Prostate gland (tissue), 2 donors: ENCODE measurements at regions not wholly inside any gene's neighbourhood (a gene's known extent, or its start where the extent isn't known, plus 50 kb on each side); places are given as distances from the start of the nearest gene placed in this dataset.

Source experiments
- DNase-seq: peaks from one replicate; pipeline ENCODE4 v3.0.0-alpha.2; 2019; ENCODE audit warnings: low spot score
- H3K27ac ChIP-seq, 2 donors: fragments of 200-600 bp; sonication (generic); 2 replicates each; pipeline ENCODE4 v1.5.1; 2017 to 2019
- H3K27me3 ChIP-seq: fragments of 200-600 bp; sonication (generic); replicated peaks from 2 replicates; pipeline ENCODE4 v1.5.1; 2019; ENCODE audit not compliant: insufficient read depth
- H3K36me3 ChIP-seq, 2 donors: fragments of 200-600 bp; sonication (generic); 1 replicate in 1 of 2; 2 replicates in 1 of 2; pipeline versions ENCODE4 v1.5.1 to v1.8.1; 2017 to 2019
- H3K4me1 ChIP-seq: fragments of 200-600 bp; sonication (generic); replicated peaks from 2 replicates; pipeline ENCODE4 v1.5.1; 2019
- H3K4me3 ChIP-seq, 2 donors: fragments of 200-600 bp; sonication (generic); 2 replicates each; pipeline ENCODE4 v1.5.1; 2017 to 2019
- H3K9me3 ChIP-seq: fragments of 200-600 bp; sonication (generic); 2 replicates; pipeline ENCODE4 v1.5.1; 2017
- POLR2A ChIP-seq: fragments of 450-650 bp; IDR thresholded peaks from one replicate; pipeline ENCODE4 v1.6.1; 2016; ENCODE audit warnings: antibody characterized with exemption, mild to moderate bottlenecking
- POLR2AphosphoS5 ChIP-seq: sonication (generic); formaldehyde crosslinking; IDR thresholded peaks from one replicate; pipeline ENCODE4 v1.6.1; 2017; ENCODE audit warnings: antibody characterized with exemption
- WGBS: methylation state at CpG from one replicate; pipeline ENCODE4 v1.1.5; 2018; 5-methylcytosine and 5-hydroxymethylcytosine counted together
- intact Hi-C: fragments of 100-400 bp; cut with DNase I; formaldehyde crosslinking; loops from one replicate; pipeline ENCODE4 v1.14.2; 2022
- TF ChIP-seq, protein P1 (sequence below), 4 experiments: fragments of 200-600 bp in 2 of 4; fragments of 450-650 bp in 2 of 4; sonication (generic) in 2 of 4; IDR thresholded peaks; 1 replicate in 3 of 4; 2 replicates in 1 of 4; pipeline ENCODE4 v1.5.1; 2016 to 2019; ENCODE audit warnings: antibody characterized with exemption in 4 of 4, mild to moderate bottlenecking in 2 of 4, moderate library complexity in 2 of 4

DNA sequence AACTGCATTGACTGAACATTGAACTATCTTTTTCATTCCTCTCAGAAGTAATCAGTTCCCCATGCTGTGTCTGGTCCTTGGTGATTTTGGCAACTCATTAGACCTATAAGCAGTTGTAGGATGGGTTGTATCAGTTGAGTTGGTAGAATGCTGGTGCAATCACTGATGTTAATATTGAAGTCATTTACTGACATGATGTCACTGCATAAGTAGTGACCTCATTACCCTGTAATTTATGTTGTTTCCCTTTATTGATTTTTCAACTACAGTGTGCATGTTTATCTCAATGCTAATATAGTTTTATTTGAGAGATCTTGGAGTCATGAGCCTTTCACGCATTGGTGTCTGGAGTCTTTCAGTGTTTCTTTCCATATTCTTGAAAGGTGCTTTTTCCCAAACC, 275.0 kb downstream of the SPATA31D1 start:
- Histone ChIP-seq H3K36me3 (no peaks in the 10 kb centered on the region), H3K27ac (no peak overlapping the region), H3K4me3 (no peak overlapping the region), H3K27me3 (no peaks in the 10 kb centered on the region), H3K4me1 (no peaks in the 10 kb centered on the region), H3K9me3 (no peaks in the 10 kb centered on the region)
- 92% methylated on average over 1 of the region's 1 CpG for WGBS
- DNase-seq, result no peak
- TF ChIP-seq, protein P1, sequence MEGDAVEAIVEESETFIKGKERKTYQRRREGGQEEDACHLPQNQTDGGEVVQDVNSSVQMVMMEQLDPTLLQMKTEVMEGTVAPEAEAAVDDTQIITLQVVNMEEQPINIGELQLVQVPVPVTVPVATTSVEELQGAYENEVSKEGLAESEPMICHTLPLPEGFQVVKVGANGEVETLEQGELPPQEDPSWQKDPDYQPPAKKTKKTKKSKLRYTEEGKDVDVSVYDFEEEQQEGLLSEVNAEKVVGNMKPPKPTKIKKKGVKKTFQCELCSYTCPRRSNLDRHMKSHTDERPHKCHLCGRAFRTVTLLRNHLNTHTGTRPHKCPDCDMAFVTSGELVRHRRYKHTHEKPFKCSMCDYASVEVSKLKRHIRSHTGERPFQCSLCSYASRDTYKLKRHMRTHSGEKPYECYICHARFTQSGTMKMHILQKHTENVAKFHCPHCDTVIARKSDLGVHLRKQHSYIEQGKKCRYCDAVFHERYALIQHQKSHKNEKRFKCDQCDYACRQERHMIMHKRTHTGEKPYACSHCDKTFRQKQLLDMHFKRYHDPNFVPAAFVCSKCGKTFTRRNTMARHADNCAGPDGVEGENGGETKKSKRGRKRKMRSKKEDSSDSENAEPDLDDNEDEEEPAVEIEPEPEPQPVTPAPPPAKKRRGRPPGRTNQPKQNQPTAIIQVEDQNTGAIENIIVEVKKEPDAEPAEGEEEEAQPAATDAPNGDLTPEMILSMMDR (IDR thresholded peaks at IDR 0.05), result no peak
- TF ChIP-seq POLR2AphosphoS5, result no peak
- TF ChIP-seq POLR2A, result no peak
- intact Hi-C loops, result no loop called here

DNA sequence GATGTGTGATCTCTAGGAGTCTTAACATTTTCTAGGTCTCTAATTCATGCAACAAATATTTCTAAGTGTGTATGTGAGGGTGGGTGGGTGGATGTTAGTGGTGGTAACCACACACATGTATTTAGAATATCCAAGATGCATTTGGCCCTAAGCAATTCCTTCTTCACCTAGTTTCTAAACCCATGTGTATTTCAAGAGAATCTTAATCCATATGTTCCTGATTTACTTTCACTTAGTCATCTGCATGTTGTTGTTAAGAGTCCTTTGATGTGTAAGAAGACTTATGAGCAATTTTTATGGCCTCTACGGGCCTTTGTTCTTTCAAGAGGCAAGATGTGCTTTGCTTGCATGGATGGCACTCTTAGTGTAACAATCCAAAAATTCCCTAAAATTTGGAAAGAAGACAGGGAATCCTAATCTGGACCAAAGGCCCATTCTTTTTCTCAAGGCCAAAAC, 282.6 kb downstream of the SPATA31D1 start:
- TF ChIP-seq POLR2AphosphoS5 (no peak), POLR2A (no peak)
- TF ChIP-seq, protein P1 (IDR thresholded peaks at IDR 0.05), result no peak
- DNase-seq, result no peak
- Histone ChIP-seq H3K9me3 (no peaks in the 10 kb centered on the region), H3K27ac (no peak overlapping the region), H3K4me1 (no peaks in the 10 kb centered on the region), H3K27me3 (no peaks in the 10 kb centered on the region), H3K36me3 (no peaks in the 10 kb centered on the region), H3K4me3 (no peak overlapping the region)
- 59% methylated on average over 1 of the region's 1 CpG for WGBS
- intact Hi-C loops, result no loop called here

DNA sequence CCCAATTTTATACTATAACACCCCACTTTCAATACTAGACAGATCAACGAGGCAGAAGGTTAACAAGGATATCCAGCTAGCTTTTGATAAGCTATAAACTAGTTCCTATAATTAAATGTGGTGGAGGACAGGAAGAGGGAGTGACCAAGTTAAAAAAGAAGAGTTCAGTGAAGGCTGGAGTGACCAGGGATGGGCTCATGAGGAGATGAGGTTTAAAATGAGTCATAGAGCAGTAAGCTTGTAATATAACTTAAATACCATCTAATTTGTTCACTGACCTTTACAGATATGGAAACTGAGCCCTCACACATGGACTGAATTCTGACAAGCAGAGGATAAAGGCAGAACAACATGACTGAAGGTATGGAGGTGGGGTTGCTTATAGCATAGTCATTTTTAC, 284.5 kb downstream of the SPATA31D1 start:
- Histone ChIP-seq H3K27me3 (no peaks in the 10 kb centered on the region), H3K4me1 (no peaks in the 10 kb centered on the region), H3K27ac (no peak overlapping the region), H3K4me3 (no peak overlapping the region), H3K9me3 (no peaks in the 10 kb centered on the region), H3K36me3 (no peaks in the 10 kb centered on the region)
- intact Hi-C loops, result no loop called here
- no peak for TF ChIP-seq POLR2AphosphoS5
- TF ChIP-seq POLR2A, result no peak
- TF ChIP-seq, protein P1 (IDR thresholded peaks at IDR 0.05), result no peak
- no peak for DNase-seq
- WGBS, result 51% methylated on average over 1 of the region's 1 CpG

DNA sequence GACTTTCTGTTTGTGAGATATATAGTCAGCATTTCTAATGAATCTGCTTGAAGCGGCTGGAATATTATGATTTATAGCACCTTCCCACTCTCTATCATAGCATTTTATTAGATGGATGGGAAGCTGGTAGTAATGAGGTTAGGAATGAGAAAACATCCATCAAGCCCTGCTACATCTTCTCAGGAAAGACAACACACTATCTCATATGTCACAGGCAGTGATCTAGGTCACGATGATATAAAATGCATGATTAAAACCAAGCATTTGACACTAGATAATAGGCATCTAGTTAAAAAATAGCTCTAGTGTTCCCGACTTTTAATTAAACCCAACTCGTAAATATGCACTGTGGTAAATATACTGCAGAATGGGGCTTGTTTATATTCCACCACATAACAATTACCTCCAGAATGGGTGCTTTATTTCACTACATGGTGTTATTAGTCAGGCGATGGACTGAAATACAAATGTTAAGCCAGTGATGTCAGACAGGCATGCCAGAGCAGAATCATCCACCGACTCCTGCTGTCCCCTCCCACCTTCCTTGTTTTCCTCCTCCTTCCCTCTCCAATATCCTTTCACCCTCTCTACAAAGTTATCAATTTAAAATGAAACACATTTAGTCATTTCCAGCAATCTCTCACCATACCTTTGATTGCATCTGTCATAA, 286.8 kb downstream of the SPATA31D1 start:
- TF ChIP-seq, protein P1 (IDR thresholded peaks at IDR 0.05), result no peak
- no peak for TF ChIP-seq POLR2AphosphoS5
- TF ChIP-seq POLR2A, result no peak
- Histone ChIP-seq H3K4me1 (no peaks in the 10 kb centered on the region), H3K27me3 (no peaks in the 10 kb centered on the region), H3K4me3 (no peak overlapping the region), H3K9me3 (no peaks in the 10 kb centered on the region), H3K27ac (no peak overlapping the region), H3K36me3 (no peaks in the 10 kb centered on the region)
- 51% methylated on average over 6 of the region's 6 CpGs for WGBS
- intact Hi-C loops, result no loop called here
- no peak for DNase-seq

DNA sequence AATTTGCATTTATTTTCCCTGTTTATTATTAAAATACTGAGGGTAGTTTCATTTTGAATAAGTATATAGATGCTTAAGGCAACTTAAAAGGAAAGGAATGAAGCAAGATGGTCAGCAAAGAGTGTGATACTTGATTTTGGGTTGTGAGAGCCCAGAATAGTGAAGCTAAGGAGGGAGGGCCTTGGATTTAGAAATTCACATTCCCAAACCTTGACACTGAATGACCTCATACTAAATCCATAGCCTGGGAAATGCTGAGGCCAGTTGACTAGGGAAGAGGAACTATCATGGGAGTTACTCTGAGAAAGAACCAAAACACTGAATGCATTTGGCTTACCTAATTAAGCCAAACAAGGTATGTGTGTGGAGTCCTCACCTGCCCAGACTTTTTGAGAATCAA, 292.5 kb downstream of the SPATA31D1 start:
- no peak for DNase-seq
- Histone ChIP-seq H3K4me3 (no peak overlapping the region), H3K36me3 (no peaks in the 10 kb centered on the region), H3K27me3 (no peaks in the 10 kb centered on the region), H3K4me1 (no peaks in the 10 kb centered on the region), H3K9me3 (no peaks in the 10 kb centered on the region), H3K27ac (no peak overlapping the region)
- no peak for TF ChIP-seq POLR2AphosphoS5
- TF ChIP-seq, protein P1 (IDR thresholded peaks at IDR 0.05), result no peak
- no peak for TF ChIP-seq POLR2A
- intact Hi-C loops, result no loop called here
